ENCODE measurements at regions not wholly inside any gene's neighbourhood (a gene's known extent, or its start where the extent isn't known, plus 50 kb on each side); places are given as distances from the start of the nearest gene placed in this dataset.
A peak's percentile ranks its signal among the peaks of the same experiment; 100 is the strongest.

- peak in 1 of 2 experiments; percentile 34; a peak in 1 of 4 replicates for TF ChIP-seq ZMIZ1 (IDR thresholded peaks at IDR 0.05; ENCODE audit: low read depth in 2 of 2, low read length in 2 of 2)
- TF ChIP-seq ZNF766 (CRISPR knock-in tag; conservative IDR thresholded peaks at IDR 0.05) = peak; percentile 79
- TF ChIP-seq ZNF717 (CRISPR knock-in tag; IDR thresholded peaks at IDR 0.05) = 0 out of 2 replicates have a peak, but pooled peaks have one; percentile 23
- no peak for TF ChIP-seq ZNF3 (CRISPR knock-in tag; IDR thresholded peaks at IDR 0.05)
- TF ChIP-seq FOXP4 (CRISPR knock-in tag; IDR thresholded peaks at IDR 0.05; ENCODE audit: borderline replicate concordance) = no peak
- no peak for TF ChIP-seq ZNF354B (CRISPR knock-in tag; IDR thresholded peaks at IDR 0.05)
- TF ChIP-seq ARID3B (CRISPR knock-in tag; IDR thresholded peaks at IDR 0.05; ENCODE audit: borderline replicate concordance) = no peak
- no peak for TF ChIP-seq SMAD1 (IDR thresholded peaks at IDR 0.05; ENCODE audit: low read depth, low read length, partially characterized antibody)
- no peak for TF ChIP-seq ZNF707 (CRISPR knock-in tag; conservative IDR thresholded peaks at IDR 0.05)
- TF ChIP-seq HIVEP1 (CRISPR knock-in tag; IDR thresholded peaks at IDR 0.05) = 0 out of 2 replicates have a peak, but pooled peaks have one; percentile 53
- peak; percentile 83; the same call in 1 of the 2 replicates for TF ChIP-seq SMAD4 (CRISPR knock-in tag; conservative IDR thresholded peaks at IDR 0.05)
- no peak for TF ChIP-seq ATF1 (CRISPR knock-in tag; IDR thresholded peaks at IDR 0.05)
- peak; percentile 41; the same call in 1 of the 2 replicates for TF ChIP-seq ATF1 (tag; IDR thresholded peaks at IDR 0.05)
- no peak; a peak in 1 of 4 replicates for TF ChIP-seq TEAD1 (CRISPR knock-in tag; IDR thresholded peaks at IDR 0.05)
- peak; percentile 50; the same call in 1 of the 2 replicates for TF ChIP-seq KLF6 (CRISPR knock-in tag; IDR thresholded peaks at IDR 0.05; ENCODE audit: borderline replicate concordance)
- TF ChIP-seq POLR2G (IDR thresholded peaks at IDR 0.05; ENCODE audit: low read depth, low read length) = no peak
- no peak for TF ChIP-seq CREBBP (IDR thresholded peaks at IDR 0.05; ENCODE audit: low read depth, low read length)
- TF ChIP-seq BRCA1 (IDR thresholded peaks at IDR 0.05) = no peak
- TF ChIP-seq BRCA1 (CRISPR knock-in tag; IDR thresholded peaks at IDR 0.05) = no peak
- peak; percentile 67; the same call in 1 of the 2 replicates for TF ChIP-seq L3MBTL2 (IDR thresholded peaks at IDR 0.05)
- no peak for TF ChIP-seq IRF1 (CRISPR knock-in tag; IDR thresholded peaks at IDR 0.05; ENCODE audit: borderline replicate concordance)
These were observed 169.9 kb downstream of the NNT start (continued) for GRCh38 chr5:43772764-43773477.
